A673 (cell line): ENCODE measurements at regions not wholly inside any gene's neighbourhood (a gene's known extent, or its start where the extent isn't known, plus 50 kb on each side); places are given as distances from the start of the nearest gene placed in this dataset.
A peak's percentile ranks its signal among the peaks of the same experiment; 100 is the strongest.

Source experiments
- BruUV-seq: library from RNA; stranded (reverse); fragments of 400-500 nt; replicated peaks from 2 replicates; lab custom pipeline; 2021; lab: Mats Ljungman, UMichigan
- CTCF ChIA-PET: fragments of 300-600 bp; sonication (Branson Sonifier 250); formaldehyde crosslinking; loops from one replicate; lab custom pipeline; 2022; ENCODE audit warnings: antibody characterized with exemption; lab: Charles Lee
- POLR2A ChIA-PET: fragments of 300-600 bp; sonication (Branson Sonifier 250); formaldehyde crosslinking; loops from one replicate; lab custom pipeline; 2022; ENCODE audit warnings: antibody characterized with exemption; ENCODE audit not compliant: low non-redundant PET; lab: Charles Lee
- DNase-seq: peaks from one replicate; pipeline ENCODE4 v3.0.0-alpha.2; 2015; ENCODE audit warnings: low spot score
- H3K27ac ChIP-seq: fragments of 200-600 bp; sonication (generic); 2 replicates; pipeline ENCODE4 v1.5.1; 2016; ENCODE audit warnings: mixed run types, low read depth, mild to moderate bottlenecking, mixed read lengths, antibody characterized with exemption, low read length; ENCODE audit not compliant: poor library complexity, severe bottlenecking
- H3K27me3 ChIP-seq: fragments of 200-600 bp; sonication (generic); replicated peaks from 2 replicates; pipeline ENCODE4 v1.6.1; 2017; ENCODE audit warnings: mixed run types, low read depth, mild to moderate bottlenecking, mixed read lengths, antibody characterized with exemption, low read length; ENCODE audit not compliant: insufficient read depth, poor library complexity
- H3K36me3 ChIP-seq: fragments of 200-600 bp; sonication (generic); 2 replicates; pipeline ENCODE4 v1.6.1; 2016; ENCODE audit warnings: mixed run types, mild to moderate bottlenecking, mixed read lengths, antibody characterized with exemption, low read length; ENCODE audit not compliant: insufficient read depth, poor library complexity, severe bottlenecking
- H3K4me1 ChIP-seq: fragments of 200-600 bp; sonication (generic); 2 replicates; pipeline ENCODE4 v1.6.1; 2017; ENCODE audit warnings: mixed run types, mild to moderate bottlenecking, mixed read lengths, antibody characterized with exemption, low read length; ENCODE audit not compliant: insufficient read depth, poor library complexity, severe bottlenecking
- H3K4me3 ChIP-seq: fragments of 200-600 bp; sonication (generic); 2 replicates; pipeline ENCODE4 v1.5.1; 2016; ENCODE audit warnings: low read depth, mixed run types, mild to moderate bottlenecking, mixed read lengths, low read length; ENCODE audit not compliant: poor library complexity, severe bottlenecking
- H3K9me3 ChIP-seq: fragments of 200-600 bp; sonication (generic); 2 replicates; pipeline ENCODE4 v1.6.1; 2016; ENCODE audit warnings: mixed run types, low read depth, mild to moderate bottlenecking, mixed read lengths, antibody characterized with exemption, low read length; ENCODE audit not compliant: poor library complexity, severe bottlenecking
- CTCF ChIP-seq: fragments of 300-800, 200-600 bp; sonication (generic); conservative IDR thresholded peaks from 2 replicates; pipeline ENCODE4 v1.5.1; 2017; ENCODE audit warnings: low read depth, mild to moderate bottlenecking, antibody characterized with exemption, low read length, moderate library complexity, mixed read lengths
- EZH2 ChIP-seq: fragments of 200-600 bp; sonication (generic); IDR thresholded peaks from 2 replicates; pipeline ENCODE4 v1.6.1; 2017; ENCODE audit warnings: borderline replicate concordance, low read depth, mild to moderate bottlenecking, mixed read lengths, antibody characterized with exemption, low read length; ENCODE audit not compliant: poor library complexity, severe bottlenecking
- intact Hi-C: fragments of 100-400 bp; cut with micrococcal nuclease; formaldehyde crosslinking; loops from one replicate; pipeline ENCODE4 v1.10.0; 2022; ENCODE audit not compliant: unreplicated experiment

GRCh38 chr2:58449286-58450010 is 208.3 kb upstream of the FANCL start:
- H3K4me1 ChIP-seq: no peaks in the 10 kb centered on the region
- intact Hi-C loops: loop anchor here (5.0 kb wide), 4 partner anchors 118 to 727 kb away; no protein-coding TSS in a partner anchor
- no peaks in the 10 kb centered on the region for H3K9me3 ChIP-seq
- TF ChIP-seq CTCF (peak; percentile 42), EZH2 (no peak)
- no peak overlapping the region for H3K4me3 ChIP-seq
- POLR2A ChIA-PET: interaction anchor here (0.6 kb wide), 1 partner anchor 397 kb away, joined by 6 read pairs; no protein-coding TSS in a partner anchor
- CTCF ChIA-PET: interaction anchor here (0.6 to 0.9 kb wide), 5 partner anchors 8 to 1143 kb away, joined by 3 to 7 read pairs (median 6); no protein-coding TSS in a partner anchor
- H3K27ac ChIP-seq: no peak overlapping the region
- H3K27me3 ChIP-seq: no peaks in the 10 kb centered on the region
- peak; percentile 27 for DNase-seq
- BruUV-seq: no TSS peak
- no peaks in the 10 kb centered on the region for H3K36me3 ChIP-seq

GRCh38 chr2:58448845-58449244 is 207.7 kb upstream of the FANCL start:
- no peaks in the 10 kb centered on the region for H3K27me3 ChIP-seq
- H3K4me3 ChIP-seq: no peak overlapping the region
- CTCF ChIA-PET: interaction anchor here (1.5 kb wide), 1 partner anchor 689 kb away, joined by 11 read pairs; no protein-coding TSS in a partner anchor
- TF ChIP-seq CTCF (no peak), EZH2 (no peak)
- H3K4me1 ChIP-seq: no peaks in the 10 kb centered on the region
- H3K27ac ChIP-seq: no peak overlapping the region
- no peaks in the 10 kb centered on the region for H3K36me3 ChIP-seq
- intact Hi-C loops: loop anchor here (1.0 to 5.0 kb wide), 5 partner anchors 118 to 727 kb away; no protein-coding TSS in a partner anchor
- BruUV-seq: no TSS peak
- POLR2A ChIA-PET: no interaction called here
- no peak for DNase-seq
- H3K9me3 ChIP-seq: no peaks in the 10 kb centered on the region

- no TSS peak for BruUV-seq
- ChIA-PET CTCF (interaction anchor here (0.5 to 1.5 kb wide), 6 partner anchors 9 to 1455 kb away, joined by 3 to 11 read pairs (median 4); no protein-coding TSS in a partner anchor), POLR2A (no interaction called here)
These were observed 207.0 kb upstream of the FANCL start for GRCh38 chr2:58448065-58448507.

More at GRCh38 chr2:58448065-58448507, 207.0 kb upstream of the FANCL start:
- Histone ChIP-seq H3K27me3 (no peaks in the 10 kb centered on the region), H3K27ac (no peak overlapping the region), H3K36me3 (no peaks in the 10 kb centered on the region), H3K4me3 (no peak overlapping the region), H3K9me3 (no peaks in the 10 kb centered on the region), H3K4me1 (no peaks in the 10 kb centered on the region)
- peak; percentile 87 for DNase-seq
- peak; percentile 77 for TF ChIP-seq CTCF
- no peak for TF ChIP-seq EZH2
- intact Hi-C loops: loop anchor here (1.0 to 5.0 kb wide), 5 partner anchors 119 to 726 kb away; no protein-coding TSS in a partner anchor
